ENCODE measurements at regions not wholly inside any gene's neighbourhood (a gene's known extent, or its start where the extent isn't known, plus 50 kb on each side); places are given as distances from the start of the nearest gene placed in this dataset.
"Not testable (repeated sequence)": the region's sequence is repeated elsewhere in the genome, so short reads cannot be mapped to it uniquely, and the experiment has no call there.

GRCh38 chr4:83738895-83739294 is 203.0 kb downstream of the GPAT3 start:
- Histone ChIP-seq H3K4me1 (replicated peaks in 1 of 2) (no peaks in the 10 kb centered on the region), H3K36me3 (replicated peaks in 1 of 2) (no peaks in the 10 kb centered on the region), H3K27me3 (no peaks in the 10 kb centered on the region), H3K27ac (no peak overlapping the region), H3K4me3 (no peak overlapping the region), H3K9me3 (replicated peaks in 1 of 3) (no peaks in the 10 kb centered on the region)
- no peak for DNase-seq
- WGBS, 4 donors = 61 to 73% (median 66%) methylated on average over 2 of the region's 2 CpGs
- TF ChIP-seq POLR2A (IDR thresholded peaks at IDR 0.05) = no peak
- TF ChIP-seq, protein P1, sequence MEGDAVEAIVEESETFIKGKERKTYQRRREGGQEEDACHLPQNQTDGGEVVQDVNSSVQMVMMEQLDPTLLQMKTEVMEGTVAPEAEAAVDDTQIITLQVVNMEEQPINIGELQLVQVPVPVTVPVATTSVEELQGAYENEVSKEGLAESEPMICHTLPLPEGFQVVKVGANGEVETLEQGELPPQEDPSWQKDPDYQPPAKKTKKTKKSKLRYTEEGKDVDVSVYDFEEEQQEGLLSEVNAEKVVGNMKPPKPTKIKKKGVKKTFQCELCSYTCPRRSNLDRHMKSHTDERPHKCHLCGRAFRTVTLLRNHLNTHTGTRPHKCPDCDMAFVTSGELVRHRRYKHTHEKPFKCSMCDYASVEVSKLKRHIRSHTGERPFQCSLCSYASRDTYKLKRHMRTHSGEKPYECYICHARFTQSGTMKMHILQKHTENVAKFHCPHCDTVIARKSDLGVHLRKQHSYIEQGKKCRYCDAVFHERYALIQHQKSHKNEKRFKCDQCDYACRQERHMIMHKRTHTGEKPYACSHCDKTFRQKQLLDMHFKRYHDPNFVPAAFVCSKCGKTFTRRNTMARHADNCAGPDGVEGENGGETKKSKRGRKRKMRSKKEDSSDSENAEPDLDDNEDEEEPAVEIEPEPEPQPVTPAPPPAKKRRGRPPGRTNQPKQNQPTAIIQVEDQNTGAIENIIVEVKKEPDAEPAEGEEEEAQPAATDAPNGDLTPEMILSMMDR (IDR thresholded peaks at IDR 0.05) = no peak
- intact Hi-C loops (cut with DNase I) = no loop called here

GRCh38 chr4:83734576-83734975 is 198.7 kb downstream of the GPAT3 start:
- H3K27me3 ChIP-seq = no peaks in the 10 kb centered on the region
- no peak overlapping the region for H3K4me3 ChIP-seq
- no peaks in the 10 kb centered on the region for H3K9me3 ChIP-seq (replicated peaks in 1 of 3)
- 68 to 81% (median 76%) methylated on average over 3 of the region's 3 CpGs for WGBS, 4 donors
- H3K4me1 ChIP-seq (replicated peaks in 1 of 2) = no peaks in the 10 kb centered on the region
- H3K36me3 ChIP-seq (replicated peaks in 1 of 2) = no peaks in the 10 kb centered on the region
- TF ChIP-seq, protein P1 (IDR thresholded peaks at IDR 0.05) = no peak
- TF ChIP-seq POLR2A (IDR thresholded peaks at IDR 0.05) = no peak
- H3K27ac ChIP-seq = no peak overlapping the region
- intact Hi-C loops (cut with DNase I) = no loop called here
- DNase-seq = no peak

- no peaks in the 10 kb centered on the region for H3K9me3 ChIP-seq (replicated peaks in 1 of 3)
- H3K27ac ChIP-seq = no peak overlapping the region
- H3K27me3 ChIP-seq = no peaks in the 10 kb centered on the region
- intact Hi-C loops (cut with DNase I) = no loop called here
- H3K4me3 ChIP-seq = no peak overlapping the region
- no peaks in the 10 kb centered on the region for H3K4me1 ChIP-seq (replicated peaks in 1 of 2)
- 45 to 78% (median 61%) methylated on average over 3 of the region's 3 CpGs for WGBS, 4 donors
- TF ChIP-seq, protein P1 (IDR thresholded peaks at IDR 0.05) = no peak
- no peak for TF ChIP-seq POLR2A (IDR thresholded peaks at IDR 0.05)
- no peaks in the 10 kb centered on the region for H3K36me3 ChIP-seq (replicated peaks in 1 of 2)
- DNase-seq = no peak
Observed at GRCh38 chr4:83732114-83732635, 196.3 kb downstream of the GPAT3 start.

DNA sequence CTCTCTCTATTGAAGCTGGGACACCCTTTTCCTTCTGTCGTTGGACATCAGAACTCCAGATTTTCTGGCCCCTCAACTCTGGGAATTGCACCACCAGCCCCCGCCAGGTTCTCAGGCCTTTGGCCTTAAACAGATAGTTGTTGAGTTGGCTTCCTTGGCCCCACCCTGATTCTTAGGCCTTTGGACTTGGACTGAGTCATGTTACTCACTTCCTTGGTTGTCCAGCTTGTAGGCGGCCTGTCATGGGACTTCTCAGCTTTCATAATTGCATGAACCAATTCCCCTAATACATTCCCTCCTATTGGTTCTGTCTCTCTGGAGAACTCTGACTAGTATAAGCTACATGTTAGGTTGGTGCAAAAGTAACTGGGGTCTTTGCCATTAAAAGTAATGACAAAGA is 195.7 kb downstream of the GPAT3 start:
- WGBS, 4 donors = 80 to 93% (median 90%) methylated on average over 3 of the region's 3 CpGs
- Histone ChIP-seq H3K4me1 (replicated peaks in 1 of 2) (no peaks in the 10 kb centered on the region), H3K27me3 (no peaks in the 10 kb centered on the region), H3K9me3 (replicated peaks in 1 of 3) (no peaks in the 10 kb centered on the region), H3K27ac (no peak overlapping the region), H3K36me3 (replicated peaks in 1 of 2) (no peaks in the 10 kb centered on the region), H3K4me3 (no peak overlapping the region)
- intact Hi-C loops (cut with DNase I) = no loop called here
- no peak for TF ChIP-seq POLR2A (IDR thresholded peaks at IDR 0.05)
- TF ChIP-seq, protein P1 (IDR thresholded peaks at IDR 0.05) = no peak
- no peak for DNase-seq

GRCh38 chr4:83730958-83731357 is 195.1 kb downstream of the GPAT3 start:
- DNase-seq = not testable (repeated sequence)

More at GRCh38 chr4:83730958-83731357, 195.1 kb downstream of the GPAT3 start:
- H3K4me3 ChIP-seq; intact Hi-C loops (cut with DNase I); H3K27ac ChIP-seq; H3K9me3 ChIP-seq (replicated peaks in 1 of 3); H3K4me1 ChIP-seq (replicated peaks in 1 of 2); H3K27me3 ChIP-seq; H3K36me3 ChIP-seq (replicated peaks in 1 of 2): not testable (repeated sequence)
- WGBS, 4 donors = 85 to 90% (median 86%) methylated on average over 3 of the region's 3 CpGs
